ENCODE measurements at regions not wholly inside any gene's neighbourhood (a gene's known extent, or its start where the extent isn't known, plus 50 kb on each side); places are given as distances from the start of the nearest gene placed in this dataset.

DNA sequence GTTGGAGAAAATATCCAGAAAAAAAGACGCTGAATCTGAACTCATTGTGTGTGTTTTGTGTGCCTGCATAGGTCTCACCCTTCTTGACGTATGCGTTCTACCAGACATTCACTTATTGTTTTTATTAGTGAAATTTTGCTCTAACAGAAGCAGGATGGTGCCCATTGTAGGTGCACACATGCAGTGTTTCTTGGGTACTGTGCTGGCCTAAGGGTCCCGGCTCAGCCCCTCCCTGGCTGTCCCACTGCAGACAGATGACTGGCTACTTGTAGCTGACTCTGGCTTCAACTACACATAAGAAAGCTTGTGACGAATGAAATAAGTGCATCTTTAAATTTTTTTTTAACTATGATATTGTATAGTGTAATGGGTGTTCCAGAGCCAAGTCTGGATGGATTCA, 227.0 kb downstream of the CBLN1 start:
- no peak for DNase-seq (ENCODE audit: low read depth, low spot score)
- Histone ChIP-seq H3K27ac (ENCODE audit: low read depth, low read length) (no peak overlapping the region), H3K9me3 (ENCODE audit: control insufficient read depth, insufficient read depth, low read length) (peaks cover 8% of the 10 kb centered on the region), H3K4me3 (ENCODE audit: low read depth, low read length) (no peak overlapping the region), H3K27me3 (ENCODE audit: control insufficient read depth, insufficient read depth, low read length) (no peaks in the 10 kb centered on the region)
- ChIA-PET POLR2A (no interaction called here), CTCF (no interaction called here)
- TF ChIP-seq, protein P1, sequence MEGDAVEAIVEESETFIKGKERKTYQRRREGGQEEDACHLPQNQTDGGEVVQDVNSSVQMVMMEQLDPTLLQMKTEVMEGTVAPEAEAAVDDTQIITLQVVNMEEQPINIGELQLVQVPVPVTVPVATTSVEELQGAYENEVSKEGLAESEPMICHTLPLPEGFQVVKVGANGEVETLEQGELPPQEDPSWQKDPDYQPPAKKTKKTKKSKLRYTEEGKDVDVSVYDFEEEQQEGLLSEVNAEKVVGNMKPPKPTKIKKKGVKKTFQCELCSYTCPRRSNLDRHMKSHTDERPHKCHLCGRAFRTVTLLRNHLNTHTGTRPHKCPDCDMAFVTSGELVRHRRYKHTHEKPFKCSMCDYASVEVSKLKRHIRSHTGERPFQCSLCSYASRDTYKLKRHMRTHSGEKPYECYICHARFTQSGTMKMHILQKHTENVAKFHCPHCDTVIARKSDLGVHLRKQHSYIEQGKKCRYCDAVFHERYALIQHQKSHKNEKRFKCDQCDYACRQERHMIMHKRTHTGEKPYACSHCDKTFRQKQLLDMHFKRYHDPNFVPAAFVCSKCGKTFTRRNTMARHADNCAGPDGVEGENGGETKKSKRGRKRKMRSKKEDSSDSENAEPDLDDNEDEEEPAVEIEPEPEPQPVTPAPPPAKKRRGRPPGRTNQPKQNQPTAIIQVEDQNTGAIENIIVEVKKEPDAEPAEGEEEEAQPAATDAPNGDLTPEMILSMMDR (IDR thresholded peaks at IDR 0.05; ENCODE audit: low read depth, low read length) = no peak

GRCh38 chr16:49052846-49053245, 228.8 kb downstream of the CBLN1 start:
- H3K4me3 ChIP-seq (ENCODE audit: low read depth, low read length) = no peak overlapping the region
- H3K9me3 ChIP-seq (ENCODE audit: control insufficient read depth, insufficient read depth, low read length) = peaks cover 11% of the 10 kb centered on the region
- ChIA-PET POLR2A (no interaction called here), CTCF (no interaction called here)
- H3K27me3 ChIP-seq (ENCODE audit: control insufficient read depth, insufficient read depth, low read length) = no peaks in the 10 kb centered on the region
- DNase-seq (ENCODE audit: low read depth, low spot score) = no peak
- no peak overlapping the region for H3K27ac ChIP-seq (ENCODE audit: low read depth, low read length)
- TF ChIP-seq, protein P1 (IDR thresholded peaks at IDR 0.05; ENCODE audit: low read depth, low read length) = no peak

- peaks cover 8% of the 10 kb centered on the region for H3K9me3 ChIP-seq (ENCODE audit: control insufficient read depth, insufficient read depth, low read length)
- TF ChIP-seq, protein P1 (IDR thresholded peaks at IDR 0.05; ENCODE audit: low read depth, low read length) = no peak
- no peak overlapping the region for H3K27ac ChIP-seq (ENCODE audit: low read depth, low read length)
- CTCF ChIA-PET = no interaction called here
- DNase-seq (ENCODE audit: low read depth, low spot score) = no peak
- H3K4me3 ChIP-seq (ENCODE audit: low read depth, low read length) = no peak overlapping the region
- H3K27me3 ChIP-seq (ENCODE audit: control insufficient read depth, insufficient read depth, low read length) = no peaks in the 10 kb centered on the region
- POLR2A ChIA-PET = no interaction called here
These were observed 230.1 kb downstream of the CBLN1 start for GRCh38 chr16:49051576-49051975.

- POLR2A ChIA-PET = no interaction called here
- CTCF ChIA-PET = no interaction called here
- Histone ChIP-seq H3K9me3 (ENCODE audit: control insufficient read depth, insufficient read depth, low read length) (peaks cover 8% of the 10 kb centered on the region), H3K4me3 (ENCODE audit: low read depth, low read length) (no peak overlapping the region), H3K27ac (ENCODE audit: low read depth, low read length) (no peak overlapping the region), H3K27me3 (ENCODE audit: control insufficient read depth, insufficient read depth, low read length) (no peaks in the 10 kb centered on the region)
- DNase-seq (ENCODE audit: low read depth, low spot score) = no peak
- TF ChIP-seq, protein P1 (IDR thresholded peaks at IDR 0.05; ENCODE audit: low read depth, low read length) = no peak
These were observed 231.0 kb downstream of the CBLN1 start for GRCh38 chr16:49050607-49051006.

- no peak overlapping the region for H3K27ac ChIP-seq (ENCODE audit: low read depth, low read length)
- peaks cover 8% of the 10 kb centered on the region for H3K9me3 ChIP-seq (ENCODE audit: control insufficient read depth, insufficient read depth, low read length)
- TF ChIP-seq, protein P1 (IDR thresholded peaks at IDR 0.05; ENCODE audit: low read depth, low read length) = no peak
- DNase-seq (ENCODE audit: low read depth, low spot score) = no peak
- CTCF ChIA-PET = interaction anchor here (0.6 kb wide), 1 partner anchor 830 kb away, joined by 4 read pairs; no protein-coding TSS in a partner anchor
- H3K27me3 ChIP-seq (ENCODE audit: control insufficient read depth, insufficient read depth, low read length) = no peaks in the 10 kb centered on the region
- POLR2A ChIA-PET = no interaction called here
- H3K4me3 ChIP-seq (ENCODE audit: low read depth, low read length) = no peak overlapping the region
These were observed 232.0 kb downstream of the CBLN1 start for GRCh38 chr16:49049644-49050043.
